ENCODE measurements at regions not wholly inside any gene's neighbourhood (a gene's known extent, or its start where the extent isn't known, plus 50 kb on each side); places are given as distances from the start of the nearest gene placed in this dataset.

- no peaks in the 10 kb centered on the region for H3K27me3 ChIP-seq
- no peaks in the 10 kb centered on the region for H3K9me3 ChIP-seq (replicated peaks in 1 of 3)
- no peak overlapping the region for H3K27ac ChIP-seq
- WGBS, 4 donors, result 63 to 88% (median 71%) methylated on average over 1 of the region's 1 CpG
- no peak for DNase-seq
- TF ChIP-seq, protein P1, sequence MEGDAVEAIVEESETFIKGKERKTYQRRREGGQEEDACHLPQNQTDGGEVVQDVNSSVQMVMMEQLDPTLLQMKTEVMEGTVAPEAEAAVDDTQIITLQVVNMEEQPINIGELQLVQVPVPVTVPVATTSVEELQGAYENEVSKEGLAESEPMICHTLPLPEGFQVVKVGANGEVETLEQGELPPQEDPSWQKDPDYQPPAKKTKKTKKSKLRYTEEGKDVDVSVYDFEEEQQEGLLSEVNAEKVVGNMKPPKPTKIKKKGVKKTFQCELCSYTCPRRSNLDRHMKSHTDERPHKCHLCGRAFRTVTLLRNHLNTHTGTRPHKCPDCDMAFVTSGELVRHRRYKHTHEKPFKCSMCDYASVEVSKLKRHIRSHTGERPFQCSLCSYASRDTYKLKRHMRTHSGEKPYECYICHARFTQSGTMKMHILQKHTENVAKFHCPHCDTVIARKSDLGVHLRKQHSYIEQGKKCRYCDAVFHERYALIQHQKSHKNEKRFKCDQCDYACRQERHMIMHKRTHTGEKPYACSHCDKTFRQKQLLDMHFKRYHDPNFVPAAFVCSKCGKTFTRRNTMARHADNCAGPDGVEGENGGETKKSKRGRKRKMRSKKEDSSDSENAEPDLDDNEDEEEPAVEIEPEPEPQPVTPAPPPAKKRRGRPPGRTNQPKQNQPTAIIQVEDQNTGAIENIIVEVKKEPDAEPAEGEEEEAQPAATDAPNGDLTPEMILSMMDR (IDR thresholded peaks at IDR 0.05), result no peak
- no peak for TF ChIP-seq POLR2A (IDR thresholded peaks at IDR 0.05)
- intact Hi-C loops (cut with DNase I), result no loop called here
- H3K36me3 ChIP-seq (replicated peaks in 1 of 2), result no peaks in the 10 kb centered on the region
- no peaks in the 10 kb centered on the region for H3K4me1 ChIP-seq (replicated peaks in 1 of 2)
- no peak overlapping the region for H3K4me3 ChIP-seq
Observed at GRCh38 chr14:82896476-82896875, 1362.8 kb upstream of the SEL1L start.

GRCh38 chr14:82897469-82898308 lies 1364.0 kb upstream of the SEL1L start:
- 65 to 76% (median 71%) methylated on average over 4 of the region's 4 CpGs for WGBS, 4 donors
- Histone ChIP-seq H3K36me3 (replicated peaks in 1 of 2) (no peaks in the 10 kb centered on the region), H3K4me3 (no peak overlapping the region), H3K27ac (no peak overlapping the region), H3K9me3 (replicated peaks in 1 of 3) (no peaks in the 10 kb centered on the region), H3K27me3 (no peaks in the 10 kb centered on the region), H3K4me1 (replicated peaks in 1 of 2) (no peaks in the 10 kb centered on the region)
- DNase-seq, result no peak
- intact Hi-C loops (cut with DNase I), result no loop called here
- TF ChIP-seq, protein P1 (IDR thresholded peaks at IDR 0.05), result no peak
- no peak for TF ChIP-seq POLR2A (IDR thresholded peaks at IDR 0.05)

DNA sequence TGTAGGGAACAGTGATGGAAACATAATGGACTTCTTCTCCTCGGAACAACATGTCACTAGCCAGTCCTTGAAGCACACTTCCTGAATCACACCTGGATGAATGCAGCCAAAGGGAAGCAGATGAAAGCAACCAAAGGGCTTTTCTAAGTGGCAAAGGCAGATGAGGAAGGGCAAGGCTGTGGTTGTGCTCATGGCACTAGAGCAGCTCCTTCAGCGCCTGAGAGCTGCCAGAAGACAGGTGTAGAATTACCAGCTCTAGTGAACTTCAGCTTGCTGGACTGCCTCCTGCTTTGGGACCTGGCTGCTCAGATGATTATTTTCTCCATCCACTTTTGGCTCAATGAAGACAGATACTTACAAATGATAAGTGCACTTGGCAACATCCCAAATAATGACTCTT lies 1372.1 kb upstream of the SEL1L start:
- no peaks in the 10 kb centered on the region for H3K9me3 ChIP-seq (replicated peaks in 1 of 3)
- H3K4me3 ChIP-seq, result no peak overlapping the region
- 73 to 80% (median 77%) methylated on average over 2 of the region's 2 CpGs for WGBS, 4 donors
- no peaks in the 10 kb centered on the region for H3K27me3 ChIP-seq
- no peak for DNase-seq
- intact Hi-C loops (cut with DNase I), result no loop called here
- no peak overlapping the region for H3K27ac ChIP-seq
- no peaks in the 10 kb centered on the region for H3K36me3 ChIP-seq (replicated peaks in 1 of 2)
- no peak for TF ChIP-seq POLR2A (IDR thresholded peaks at IDR 0.05)
- TF ChIP-seq, protein P1 (IDR thresholded peaks at IDR 0.05), result no peak
- H3K4me1 ChIP-seq (replicated peaks in 1 of 2), result no peaks in the 10 kb centered on the region

GRCh38 chr14:82911930-82912329 lies 1378.3 kb upstream of the SEL1L start:
- intact Hi-C loops (cut with DNase I), result no loop called here
- H3K27me3 ChIP-seq, result no peaks in the 10 kb centered on the region
- no peaks in the 10 kb centered on the region for H3K36me3 ChIP-seq (replicated peaks in 1 of 2)
- no peaks in the 10 kb centered on the region for H3K4me1 ChIP-seq (replicated peaks in 1 of 2)
- no peak for DNase-seq
- no peak for TF ChIP-seq POLR2A (IDR thresholded peaks at IDR 0.05)
- TF ChIP-seq, protein P1 (IDR thresholded peaks at IDR 0.05), result no peak
- H3K27ac ChIP-seq, result no peak overlapping the region
- no peaks in the 10 kb centered on the region for H3K9me3 ChIP-seq (replicated peaks in 1 of 3)
- no peak overlapping the region for H3K4me3 ChIP-seq
- WGBS, 4 donors, result 37 to 56% (median 48%) methylated on average over 2 of the region's 2 CpGs
